ENCODE measurements at regions not wholly inside any gene's neighbourhood (a gene's known extent, or its start where the extent isn't known, plus 50 kb on each side); places are given as distances from the start of the nearest gene placed in this dataset.

DNA sequence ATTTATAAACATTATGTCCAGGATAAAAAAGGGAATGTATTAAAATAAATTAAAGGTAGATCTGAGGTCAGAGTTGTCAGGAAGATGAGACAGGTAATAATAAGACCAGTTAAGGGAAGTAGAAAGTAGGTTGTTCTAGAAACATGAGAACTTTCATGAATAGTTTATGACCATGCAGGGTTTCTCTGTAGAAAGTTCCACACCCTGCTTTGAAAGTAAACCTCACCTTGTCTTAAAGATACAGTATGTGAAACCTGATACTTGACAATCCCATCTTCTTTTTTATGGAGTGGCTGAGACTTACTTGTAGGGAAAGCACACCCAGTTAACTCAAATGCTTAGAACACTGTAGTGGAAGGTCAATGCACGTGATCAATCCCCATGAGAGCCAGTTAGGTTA, 260.6 kb upstream of the ZNF462 start:
- no peak for TF ChIP-seq EZH2 (IDR thresholded peaks at IDR 0.05; ENCODE audit: borderline replicate concordance)
- TF ChIP-seq, protein P1, sequence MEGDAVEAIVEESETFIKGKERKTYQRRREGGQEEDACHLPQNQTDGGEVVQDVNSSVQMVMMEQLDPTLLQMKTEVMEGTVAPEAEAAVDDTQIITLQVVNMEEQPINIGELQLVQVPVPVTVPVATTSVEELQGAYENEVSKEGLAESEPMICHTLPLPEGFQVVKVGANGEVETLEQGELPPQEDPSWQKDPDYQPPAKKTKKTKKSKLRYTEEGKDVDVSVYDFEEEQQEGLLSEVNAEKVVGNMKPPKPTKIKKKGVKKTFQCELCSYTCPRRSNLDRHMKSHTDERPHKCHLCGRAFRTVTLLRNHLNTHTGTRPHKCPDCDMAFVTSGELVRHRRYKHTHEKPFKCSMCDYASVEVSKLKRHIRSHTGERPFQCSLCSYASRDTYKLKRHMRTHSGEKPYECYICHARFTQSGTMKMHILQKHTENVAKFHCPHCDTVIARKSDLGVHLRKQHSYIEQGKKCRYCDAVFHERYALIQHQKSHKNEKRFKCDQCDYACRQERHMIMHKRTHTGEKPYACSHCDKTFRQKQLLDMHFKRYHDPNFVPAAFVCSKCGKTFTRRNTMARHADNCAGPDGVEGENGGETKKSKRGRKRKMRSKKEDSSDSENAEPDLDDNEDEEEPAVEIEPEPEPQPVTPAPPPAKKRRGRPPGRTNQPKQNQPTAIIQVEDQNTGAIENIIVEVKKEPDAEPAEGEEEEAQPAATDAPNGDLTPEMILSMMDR (IDR thresholded peaks at IDR 0.05; ENCODE audit: poor library complexity): no peak

Data from hepatocyte (in vitro differentiated cells).